ENCODE measurements at regions not wholly inside any gene's neighbourhood (a gene's known extent, or its start where the extent isn't known, plus 50 kb on each side); places are given as distances from the start of the nearest gene placed in this dataset.

- no peak for TF ChIP-seq CTCF (IDR thresholded peaks at IDR 0.05)
Measured at GRCh38 chr1:83671586-83671985, 327.3 kb downstream of the TTLL7 start.

GRCh38 chr1:83670909-83671565 lies 327.9 kb downstream of the TTLL7 start:
- TF ChIP-seq CTCF (IDR thresholded peaks at IDR 0.05) = no peak

GRCh38 chr1:83641796-83642443 lies 357.0 kb downstream of the TTLL7 start:
- no peak for TF ChIP-seq CTCF (IDR thresholded peaks at IDR 0.05)

GRCh38 chr1:83641206-83641658 lies 357.7 kb downstream of the TTLL7 start:
- TF ChIP-seq CTCF (IDR thresholded peaks at IDR 0.05) = no peak

DNA sequence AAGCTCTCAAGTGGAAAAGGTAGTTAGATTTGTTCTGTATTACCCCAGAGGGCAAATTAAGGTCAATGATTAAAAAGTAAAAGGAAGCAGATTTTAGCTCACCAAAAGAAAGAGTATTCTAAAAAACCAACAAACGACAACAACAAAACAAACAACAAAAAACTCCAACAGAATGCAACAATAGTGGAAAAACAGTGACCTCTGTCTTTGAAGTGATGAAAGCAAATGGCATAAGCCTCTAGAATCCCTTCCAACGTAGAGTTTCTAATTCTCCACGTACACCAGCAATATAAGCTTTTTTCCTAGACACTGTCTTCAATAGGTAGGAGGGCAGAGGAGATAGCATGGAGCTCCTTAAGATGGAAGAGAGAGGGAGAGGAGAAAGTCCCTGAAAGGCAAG lies 359.1 kb downstream of the TTLL7 start:
- TF ChIP-seq CTCF (IDR thresholded peaks at IDR 0.05) = no peak

GRCh38 chr1:83637586-83637985 lies 361.3 kb downstream of the TTLL7 start:
- TF ChIP-seq CTCF (IDR thresholded peaks at IDR 0.05) = no peak

DNA sequence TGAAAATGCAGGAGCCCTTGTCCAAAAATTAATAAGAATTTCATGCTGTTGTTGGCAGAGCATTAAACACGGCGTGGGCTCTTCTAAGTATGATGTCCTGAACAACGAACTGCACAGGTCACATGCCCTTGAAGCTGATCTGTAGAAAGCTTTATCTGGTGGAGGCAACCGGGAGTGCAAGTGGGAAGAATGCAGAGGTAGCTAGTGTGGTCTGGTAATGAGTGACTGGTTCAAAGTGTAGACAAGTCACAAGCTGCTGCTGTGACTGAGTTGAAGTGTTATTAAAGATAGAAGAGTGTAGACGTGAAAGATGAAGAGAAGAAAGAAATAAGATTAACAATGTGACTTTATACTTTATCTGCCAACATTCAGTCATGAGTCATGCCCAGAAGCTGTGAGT lies 361.9 kb downstream of the TTLL7 start:
- TF ChIP-seq CTCF (IDR thresholded peaks at IDR 0.05) = no peak
